Mesendoderm (in vitro differentiated cells): ENCODE measurements at regions not wholly inside any gene's neighbourhood (a gene's known extent, or its start where the extent isn't known, plus 50 kb on each side); places are given as distances from the start of the nearest gene placed in this dataset.

Experiments used
- DNase-seq: peaks from one replicate; pipeline ENCODE4 v3.0.0; 2013
- H2AK5ac ChIP-seq: 2 replicates; pipeline ENCODE4 v1.6.1; 2013; ENCODE audit warnings: low read length, inconsistent platforms
- H2BK120ac ChIP-seq: 2 replicates; pipeline ENCODE4 v1.6.1; 2013; ENCODE audit warnings: low read depth, mild to moderate bottlenecking, low read length, moderate library complexity, mixed read lengths
- H2BK15ac ChIP-seq: replicated peaks from 2 replicates; pipeline ENCODE4 v1.6.1; 2013; ENCODE audit warnings: low read depth, mild to moderate bottlenecking, moderate library complexity
- H2BK5ac ChIP-seq: 2 replicates; pipeline ENCODE4 v1.6.1; 2013; ENCODE audit warnings: low read length, inconsistent platforms
- H3K18ac ChIP-seq: 2 replicates; pipeline ENCODE4 v1.6.1; 2013; ENCODE audit warnings: mild to moderate bottlenecking, low read length, mixed read lengths
- H3K23ac ChIP-seq: one replicate; pipeline ENCODE4 v1.6.1; 2013; ENCODE audit warnings: low read length
- H3K27ac ChIP-seq: 2 replicates; pipeline ENCODE4 v1.5.1; 2013; ENCODE audit warnings: low read depth, mild to moderate bottlenecking, inconsistent platforms, low read length, moderate library complexity
- H3K27me3 ChIP-seq: 2 replicates; pipeline ENCODE4 v1.6.1; 2013; ENCODE audit warnings: low read length, control low read depth, mild to moderate bottlenecking, inconsistent platforms; ENCODE audit not compliant: insufficient read depth, poor library complexity
- H3K36me3 ChIP-seq: 2 replicates; pipeline ENCODE4 v1.6.1; 2013; ENCODE audit warnings: low read length, inconsistent platforms; ENCODE audit not compliant: control insufficient read depth, insufficient read depth
- H3K4ac ChIP-seq: one replicate; pipeline ENCODE4 v1.6.1; 2013; ENCODE audit warnings: low read depth, mild to moderate bottlenecking, low read length, moderate library complexity
- H3K4me1 ChIP-seq: 2 replicates; pipeline ENCODE4 v1.6.1; 2013; ENCODE audit warnings: low read depth, low read length, inconsistent platforms; ENCODE audit not compliant: control insufficient read depth
- H3K4me2 ChIP-seq: 2 replicates; pipeline ENCODE4 v1.6.1; 2013; ENCODE audit warnings: low read length
- H3K4me3 ChIP-seq: 2 replicates; pipeline ENCODE4 v1.5.1; 2013; ENCODE audit warnings: mild to moderate bottlenecking, low read length
- H3K56ac ChIP-seq: one replicate; pipeline ENCODE4 v1.6.1; 2013; ENCODE audit warnings: low read length
- H3K79me1 ChIP-seq: 2 replicates; pipeline ENCODE4 v1.6.1; 2013; ENCODE audit warnings: low read length, inconsistent platforms
- H3K79me2 ChIP-seq: 2 replicates; pipeline ENCODE4 v1.6.1; 2013; ENCODE audit warnings: mild to moderate bottlenecking, low read length; ENCODE audit not compliant: control insufficient read depth, insufficient read depth
- H3K9ac ChIP-seq: 2 replicates; pipeline ENCODE4 v1.6.1; 2013; ENCODE audit warnings: low read length, inconsistent platforms
- H4K5ac ChIP-seq: one replicate; pipeline ENCODE4 v1.6.1; 2013; ENCODE audit warnings: low read length
- H4K8ac ChIP-seq: one replicate; pipeline ENCODE4 v1.6.1; 2013; ENCODE audit warnings: low read depth, mild to moderate bottlenecking, control low read depth, low read length, moderate library complexity
- WGBS: extraction: QIAGEN DNeasy Blood & Tissue Kit; methylation state at CpG from one replicate; pipeline ENCODE4 v1.1.7; 2013; ENCODE audit warnings: low lambda C conversion rate, missing lambda C conversion rate; ENCODE audit not compliant: insufficient coverage; ENCODE audit errors: extremely low coverage; 5-methylcytosine and 5-hydroxymethylcytosine counted together

- no peaks in the 10 kb centered on the region for H3K27me3 ChIP-seq
- H3K18ac ChIP-seq: no peak overlapping the region
- H3K4ac ChIP-seq: no peak overlapping the region
- H3K4me2 ChIP-seq: no peak overlapping the region
- no peak overlapping the region for H2BK5ac ChIP-seq
- H4K8ac ChIP-seq: no peak overlapping the region
- no peaks in the 10 kb centered on the region for H3K79me1 ChIP-seq
- H3K79me2 ChIP-seq: no peaks in the 10 kb centered on the region
- no peak overlapping the region for H2AK5ac ChIP-seq
- no peak overlapping the region for H2BK15ac ChIP-seq
- H3K4me1 ChIP-seq: no peaks in the 10 kb centered on the region
- no peaks in the 10 kb centered on the region for H3K36me3 ChIP-seq
- H3K23ac ChIP-seq: no peak overlapping the region
- no peak overlapping the region for H3K56ac ChIP-seq
- H3K4me3 ChIP-seq: no peak overlapping the region
- no peak overlapping the region for H4K5ac ChIP-seq
- H2BK120ac ChIP-seq: no peak overlapping the region
- H3K27ac ChIP-seq: no peak overlapping the region
- H3K9ac ChIP-seq: no peak overlapping the region
- DNase-seq: no peak
Observed at GRCh38 chr14:44586910-44587309, 79.8 kb upstream of the FSCB start.

- Histone ChIP-seq H3K27me3 (no peaks in the 10 kb centered on the region), H2BK5ac (no peak overlapping the region), H3K4me1 (no peaks in the 10 kb centered on the region), H3K23ac (no peak overlapping the region), H2BK15ac (no peak overlapping the region), H3K4ac (no peak overlapping the region), H3K27ac (no peak overlapping the region), H3K18ac (no peak overlapping the region), H3K79me1 (no peaks in the 10 kb centered on the region), H3K9ac (no peak overlapping the region), H4K5ac (no peak overlapping the region), H3K4me2 (no peak overlapping the region), H2BK120ac (no peak overlapping the region), H3K56ac (no peak overlapping the region), H4K8ac (no peak overlapping the region), H3K79me2 (no peaks in the 10 kb centered on the region), H2AK5ac (no peak overlapping the region), H3K36me3 (no peaks in the 10 kb centered on the region), H3K4me3 (no peak overlapping the region)
- no peak for DNase-seq
Observed at GRCh38 chr14:44576356-44576755, 69.3 kb upstream of the FSCB start.

- Histone ChIP-seq H3K27ac (no peak overlapping the region), H3K56ac (no peak overlapping the region), H3K9ac (no peak overlapping the region), H3K27me3 (no peaks in the 10 kb centered on the region), H2AK5ac (no peak overlapping the region), H3K79me2 (no peaks in the 10 kb centered on the region), H2BK15ac (no peak overlapping the region), H3K79me1 (no peaks in the 10 kb centered on the region), H3K4me3 (no peak overlapping the region), H3K23ac (no peak overlapping the region), H2BK5ac (no peak overlapping the region), H3K4ac (no peak overlapping the region), H3K18ac (no peak overlapping the region), H3K4me1 (no peaks in the 10 kb centered on the region), H3K4me2 (no peak overlapping the region), H2BK120ac (no peak overlapping the region), H4K8ac (no peak overlapping the region), H3K36me3 (no peaks in the 10 kb centered on the region), H4K5ac (no peak overlapping the region)
- DNase-seq: no peak
- WGBS: no CpG with 5 or more reads among the region's 1 CpG
Observed at GRCh38 chr14:44567997-44568396, 60.9 kb upstream of the FSCB start.

- H2AK5ac ChIP-seq: no peak overlapping the region
- no peak overlapping the region for H3K18ac ChIP-seq
Observed at GRCh38 chr14:44565968-44566367, 58.9 kb upstream of the FSCB start.

GRCh38 chr14:44564908-44565307 is 57.8 kb upstream of the FSCB start:
- no peak overlapping the region for H3K4ac ChIP-seq
- H3K27ac ChIP-seq: no peak overlapping the region
- H3K79me2 ChIP-seq: no peaks in the 10 kb centered on the region
- no peak overlapping the region for H3K18ac ChIP-seq
- H3K9ac ChIP-seq: no peak overlapping the region
- H3K56ac ChIP-seq: no peak overlapping the region
- no peak for DNase-seq
- no peak overlapping the region for H2BK15ac ChIP-seq
- no peak overlapping the region for H2BK120ac ChIP-seq
- H3K4me1 ChIP-seq: no peaks in the 10 kb centered on the region
- no peak overlapping the region for H3K23ac ChIP-seq
- H3K4me2 ChIP-seq: no peak overlapping the region
- no peaks in the 10 kb centered on the region for H3K36me3 ChIP-seq
- no peak overlapping the region for H2BK5ac ChIP-seq
- no peaks in the 10 kb centered on the region for H3K27me3 ChIP-seq
- H3K79me1 ChIP-seq: no peaks in the 10 kb centered on the region
- no peak overlapping the region for H4K5ac ChIP-seq
- no peak overlapping the region for H4K8ac ChIP-seq
- WGBS: no CpG with 5 or more reads among the region's 2 CpGs
- H3K4me3 ChIP-seq: no peak overlapping the region
- H2AK5ac ChIP-seq: no peak overlapping the region

More at GRCh38 chr14:44565968-44566367, 58.9 kb upstream of the FSCB start:
- Histone ChIP-seq H3K27me3 (no peaks in the 10 kb centered on the region), H3K56ac (no peak overlapping the region), H3K9ac (no peak overlapping the region), H2BK5ac (no peak overlapping the region), H3K27ac (no peak overlapping the region), H3K4me2 (no peak overlapping the region), H3K4me3 (no peak overlapping the region), H3K36me3 (no peaks in the 10 kb centered on the region), H3K23ac (no peak overlapping the region), H4K5ac (no peak overlapping the region), H3K79me1 (no peaks in the 10 kb centered on the region), H4K8ac (no peak overlapping the region), H3K4ac (no peak overlapping the region), H3K4me1 (no peaks in the 10 kb centered on the region), H3K79me2 (no peaks in the 10 kb centered on the region), H2BK120ac (no peak overlapping the region), H2BK15ac (no peak overlapping the region)
- DNase-seq: no peak
